GM11168 (cell line): ENCODE measurements at regions not wholly inside any gene's neighbourhood (a gene's known extent, or its start where the extent isn't known, plus 50 kb on each side); places are given as distances from the start of the nearest gene placed in this dataset.

Source experiments
- in situ Hi-C: fragments of 300-500 bp; cut with MboI; formaldehyde crosslinking; loops from one replicate; pipeline ENCODE4 v1.12.0; 2022; ENCODE audit warnings: low sequenced_read_pairs; ENCODE audit not compliant: unreplicated experiment

- in situ Hi-C loops: no loop called here
Measured at GRCh38 chr2:117057016-117057415, 757.5 kb upstream of the DDX18 start.

- in situ Hi-C loops: no loop called here
Measured at GRCh38 chr2:117058366-117058765, 756.1 kb upstream of the DDX18 start.

DNA sequence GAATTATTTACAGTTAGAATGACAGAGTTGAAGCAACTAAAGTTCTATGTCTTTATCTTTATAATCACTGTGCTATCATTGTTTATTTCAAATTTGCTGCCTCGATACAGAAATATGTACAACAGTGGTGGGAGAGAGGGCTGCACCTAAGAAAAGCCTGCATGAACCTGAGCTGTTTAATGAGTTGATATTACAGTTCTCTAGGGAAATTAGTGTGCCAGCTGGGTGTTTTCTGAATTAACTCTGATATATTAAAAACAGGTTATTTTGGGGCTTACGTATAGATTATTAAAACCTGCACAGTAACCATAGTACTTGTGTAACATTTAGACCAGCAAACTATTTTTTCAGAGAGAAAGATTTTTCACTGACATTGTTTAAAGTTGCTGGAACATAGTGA lies 750.5 kb upstream of the DDX18 start:
- in situ Hi-C loops: no loop called here

- in situ Hi-C loops: no loop called here
Measured at GRCh38 chr2:117065912-117066311, 748.6 kb upstream of the DDX18 start.

GRCh38 chr2:117067900-117068299 lies 746.6 kb upstream of the DDX18 start:
- in situ Hi-C loops: no loop called here

DNA sequence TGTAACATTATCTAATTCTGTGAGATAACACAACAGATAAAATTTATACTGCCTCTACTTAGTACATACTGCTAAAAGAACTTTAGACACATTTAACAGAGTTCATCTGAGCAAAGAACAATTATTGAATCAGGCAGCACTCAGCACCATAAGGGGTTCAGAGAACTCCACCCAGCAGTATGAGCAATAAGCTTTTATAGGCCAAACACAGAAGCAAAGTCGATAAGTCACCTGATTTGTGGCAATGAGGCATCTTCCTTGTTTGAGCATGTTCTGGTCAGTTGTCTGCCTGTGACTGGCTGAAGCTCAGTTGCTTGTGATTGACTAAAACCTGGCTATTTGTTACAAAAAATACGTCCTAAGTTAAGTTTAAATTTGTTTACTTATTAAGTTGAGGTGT lies 746.1 kb upstream of the DDX18 start:
- in situ Hi-C loops: no loop called here

DNA sequence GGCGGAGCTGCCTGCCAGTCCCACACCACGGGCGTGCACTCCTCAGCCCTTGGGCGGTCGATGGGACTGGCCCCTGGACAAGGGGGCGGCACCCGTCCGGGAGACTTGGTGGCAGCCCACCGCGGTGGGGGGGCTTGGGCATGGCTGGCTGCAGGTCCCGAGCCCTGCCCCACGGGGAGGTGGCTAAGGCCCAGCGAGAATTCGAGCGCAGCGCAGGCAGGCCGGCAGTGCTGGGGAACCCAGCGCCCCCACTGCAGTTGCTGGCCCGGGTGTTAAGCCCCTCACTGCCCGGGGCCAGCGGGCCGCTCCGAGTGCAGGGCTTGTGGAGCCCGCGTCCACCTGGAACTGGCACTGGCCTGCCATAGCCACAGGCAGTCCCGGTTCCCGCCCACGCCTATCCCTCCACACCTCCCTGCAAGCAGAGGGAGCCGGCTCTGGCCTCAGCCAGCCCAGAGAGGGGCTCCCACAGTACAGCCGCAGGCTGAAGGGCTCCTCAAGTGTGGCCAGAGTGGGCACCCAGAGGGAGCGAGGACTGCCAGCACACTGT lies 742.9 kb upstream of the DDX18 start:
- in situ Hi-C loops: no loop called here

DNA sequence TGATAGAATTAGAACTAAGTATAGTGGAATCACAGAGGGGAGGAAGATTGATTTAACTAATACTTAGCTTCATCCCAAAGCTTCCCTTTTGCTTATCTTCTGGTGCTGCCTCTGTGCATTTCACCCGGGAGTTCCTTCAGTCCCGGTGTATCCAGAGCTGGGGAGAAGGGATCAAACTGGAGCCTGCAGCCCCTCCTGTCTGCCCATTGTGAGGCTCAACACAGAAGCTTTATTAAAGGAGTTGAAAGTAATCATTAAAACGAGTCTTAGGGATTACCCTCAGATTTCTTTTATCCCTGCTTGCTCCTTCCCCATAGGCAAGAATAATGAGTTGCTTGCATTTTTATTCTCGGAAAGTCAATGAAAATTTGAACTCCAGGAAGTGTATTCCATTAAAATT lies 739.7 kb upstream of the DDX18 start:
- in situ Hi-C loops: no loop called here

GRCh38 chr2:117085256-117085655 lies 729.2 kb upstream of the DDX18 start:
- in situ Hi-C loops: no loop called here

DNA sequence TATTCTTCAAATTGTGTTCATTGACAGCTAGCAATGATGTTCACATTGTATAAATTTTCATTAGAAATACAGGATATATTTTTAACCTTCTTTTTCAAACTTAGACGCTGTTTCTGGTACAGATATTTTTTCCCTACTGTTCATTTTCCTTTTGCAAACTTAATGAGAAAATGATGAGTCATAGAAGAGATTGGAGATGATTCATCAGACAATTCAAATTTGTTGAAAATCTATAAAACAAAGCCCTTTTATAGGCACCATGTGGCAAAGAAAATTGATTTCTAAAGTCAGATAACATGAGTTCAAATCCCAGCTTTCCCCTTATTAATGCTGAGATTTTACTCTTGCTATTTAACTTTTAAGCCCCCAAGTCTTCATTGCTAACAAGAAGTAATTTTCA lies 728.8 kb upstream of the DDX18 start:
- in situ Hi-C loops: no loop called here

DNA sequence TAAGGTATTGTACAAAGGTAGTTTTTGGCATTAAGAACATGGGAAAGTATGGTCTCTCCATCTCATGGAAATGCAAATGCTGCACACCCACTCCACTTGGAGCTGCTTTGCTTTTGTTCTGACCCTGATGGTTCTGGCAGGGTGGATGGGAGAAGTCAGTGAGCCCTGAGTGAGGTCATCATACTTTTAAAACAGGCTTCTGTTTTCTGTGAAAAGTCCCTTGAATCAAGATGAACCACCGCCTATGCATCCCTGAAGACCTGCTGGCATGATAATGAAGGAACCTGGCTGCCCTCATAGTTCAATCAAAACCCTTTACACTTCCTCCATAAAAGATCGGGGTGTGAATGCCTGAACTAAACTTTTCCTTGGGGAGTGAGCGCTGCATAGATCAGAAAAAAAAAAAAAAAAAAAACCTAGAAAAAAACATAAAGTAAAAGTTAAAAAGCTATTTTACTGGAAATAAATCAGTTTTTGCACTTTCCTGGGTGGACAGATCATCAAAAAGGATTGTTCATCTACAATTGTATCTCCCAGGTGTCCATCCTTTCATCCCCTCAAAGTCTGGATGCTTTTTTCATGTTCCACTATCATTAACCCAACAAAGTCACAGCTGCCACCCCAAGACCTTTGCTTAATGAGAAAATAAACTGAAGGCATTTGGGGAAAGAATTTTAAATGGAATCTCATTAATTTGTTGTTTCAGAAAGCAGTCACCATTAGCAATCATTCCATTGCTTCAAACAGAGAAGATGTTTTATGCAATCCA lies 728.1 kb upstream of the DDX18 start:
- in situ Hi-C loops: no loop called here

DNA sequence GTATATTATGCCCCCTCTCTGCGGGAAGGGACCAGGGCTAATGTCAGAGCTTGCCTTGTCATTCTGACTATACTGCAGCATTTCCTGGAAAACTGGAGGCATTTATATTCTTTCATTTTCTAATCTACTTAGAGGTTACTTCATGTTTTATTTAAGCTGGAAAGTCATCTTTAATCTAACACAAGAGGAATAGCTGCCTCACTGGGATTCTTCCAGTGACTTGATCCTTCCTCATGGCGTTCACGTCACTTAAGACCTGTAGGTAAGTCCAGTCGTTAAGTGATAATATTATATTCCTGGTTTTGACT lies 727.6 kb upstream of the DDX18 start:
- in situ Hi-C loops: no loop called here

GRCh38 chr2:117087535-117088291 lies 726.8 kb upstream of the DDX18 start:
- in situ Hi-C loops: no loop called here

GRCh38 chr2:117091041-117091837 lies 723.3 kb upstream of the DDX18 start:
- in situ Hi-C loops: no loop called here

DNA sequence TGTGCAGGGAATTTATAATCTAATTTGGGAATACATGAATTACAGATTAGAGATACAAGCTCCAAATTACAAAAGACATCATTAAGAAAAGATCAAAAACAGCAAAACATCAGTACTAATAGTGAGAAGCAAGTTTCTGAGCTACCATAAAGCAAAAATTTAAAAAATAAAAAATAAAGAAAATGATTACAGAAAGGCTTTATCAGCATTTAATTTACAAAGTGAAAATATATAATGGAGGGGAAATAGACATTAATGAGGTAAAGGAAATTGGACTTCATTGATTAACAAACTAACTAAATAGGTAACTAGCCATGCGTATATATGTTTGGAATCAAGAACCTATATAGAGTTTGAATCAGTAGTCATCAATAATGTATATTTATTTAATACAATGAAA lies 712.9 kb upstream of the DDX18 start:
- in situ Hi-C loops: no loop called here

- in situ Hi-C loops: no loop called here
Measured at GRCh38 chr2:117108741-117109267, 705.7 kb upstream of the DDX18 start.

GRCh38 chr2:117118994-117119393 lies 695.5 kb upstream of the DDX18 start:
- in situ Hi-C loops: no loop called here

- in situ Hi-C loops: no loop called here
Measured at GRCh38 chr2:117123362-117123761, 691.1 kb upstream of the DDX18 start.

DNA sequence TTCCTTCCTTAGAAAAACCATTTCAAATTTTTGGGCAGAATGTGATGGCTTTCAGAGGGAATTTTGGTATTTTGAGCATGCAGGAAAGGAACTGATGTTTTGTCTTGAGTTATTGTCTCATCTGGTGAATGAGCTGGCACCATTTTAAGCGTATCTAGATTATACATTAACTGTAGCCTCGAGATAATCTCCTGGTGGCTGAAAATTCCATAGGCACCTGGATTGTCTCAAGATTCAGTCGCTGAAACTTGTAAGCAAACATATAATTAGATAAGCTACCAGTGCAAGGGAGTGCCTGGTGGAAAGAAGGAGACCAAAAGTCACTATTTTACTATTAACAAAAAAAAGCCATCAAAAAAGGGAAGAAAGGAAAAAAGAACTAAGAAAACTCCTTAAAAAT lies 687.8 kb upstream of the DDX18 start:
- in situ Hi-C loops: no loop called here

- in situ Hi-C loops: no loop called here
Measured at GRCh38 chr2:117127680-117128079, 686.8 kb upstream of the DDX18 start.

GRCh38 chr2:117128461-117128860 lies 686.0 kb upstream of the DDX18 start:
- in situ Hi-C loops: no loop called here
